ENCODE measurements at regions not wholly inside any gene's neighbourhood (a gene's known extent, or its start where the extent isn't known, plus 50 kb on each side); places are given as distances from the start of the nearest gene placed in this dataset.

DNA sequence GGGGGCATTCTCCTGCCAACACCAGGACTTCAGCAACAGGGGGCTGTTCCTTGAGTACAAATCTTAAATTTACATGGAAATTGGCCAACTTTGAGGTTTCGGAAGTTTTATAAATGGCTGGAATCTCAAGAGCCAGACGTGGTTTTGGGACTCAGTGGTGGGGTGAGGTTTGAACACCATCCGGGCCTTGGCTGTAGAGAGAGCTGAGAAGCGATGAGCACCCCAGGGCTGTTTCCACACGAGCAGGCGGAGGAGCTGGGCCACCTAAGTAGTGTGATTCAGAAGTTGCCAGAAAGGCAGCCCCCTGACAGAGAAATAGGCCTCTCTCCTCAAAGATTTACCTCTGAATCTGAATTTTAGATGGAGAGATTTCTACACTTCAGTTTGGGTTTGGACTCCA is 89.0 kb downstream of the FGF9 start:
- TF ChIP-seq, protein P1, sequence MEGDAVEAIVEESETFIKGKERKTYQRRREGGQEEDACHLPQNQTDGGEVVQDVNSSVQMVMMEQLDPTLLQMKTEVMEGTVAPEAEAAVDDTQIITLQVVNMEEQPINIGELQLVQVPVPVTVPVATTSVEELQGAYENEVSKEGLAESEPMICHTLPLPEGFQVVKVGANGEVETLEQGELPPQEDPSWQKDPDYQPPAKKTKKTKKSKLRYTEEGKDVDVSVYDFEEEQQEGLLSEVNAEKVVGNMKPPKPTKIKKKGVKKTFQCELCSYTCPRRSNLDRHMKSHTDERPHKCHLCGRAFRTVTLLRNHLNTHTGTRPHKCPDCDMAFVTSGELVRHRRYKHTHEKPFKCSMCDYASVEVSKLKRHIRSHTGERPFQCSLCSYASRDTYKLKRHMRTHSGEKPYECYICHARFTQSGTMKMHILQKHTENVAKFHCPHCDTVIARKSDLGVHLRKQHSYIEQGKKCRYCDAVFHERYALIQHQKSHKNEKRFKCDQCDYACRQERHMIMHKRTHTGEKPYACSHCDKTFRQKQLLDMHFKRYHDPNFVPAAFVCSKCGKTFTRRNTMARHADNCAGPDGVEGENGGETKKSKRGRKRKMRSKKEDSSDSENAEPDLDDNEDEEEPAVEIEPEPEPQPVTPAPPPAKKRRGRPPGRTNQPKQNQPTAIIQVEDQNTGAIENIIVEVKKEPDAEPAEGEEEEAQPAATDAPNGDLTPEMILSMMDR (conservative IDR thresholded peaks at IDR 0.05 in 1 of 2, IDR thresholded peaks at IDR 0.05 in 1 of 2; ENCODE audit: low read depth in 1 of 2, low read length in 2 of 2), result no peak
- no peak for TF ChIP-seq EZH2 (IDR thresholded peaks at IDR 0.05; ENCODE audit: low read length, missing control alignments)
- no peak for DNase-seq (ENCODE audit: low read depth in 2 of 2)

DNA sequence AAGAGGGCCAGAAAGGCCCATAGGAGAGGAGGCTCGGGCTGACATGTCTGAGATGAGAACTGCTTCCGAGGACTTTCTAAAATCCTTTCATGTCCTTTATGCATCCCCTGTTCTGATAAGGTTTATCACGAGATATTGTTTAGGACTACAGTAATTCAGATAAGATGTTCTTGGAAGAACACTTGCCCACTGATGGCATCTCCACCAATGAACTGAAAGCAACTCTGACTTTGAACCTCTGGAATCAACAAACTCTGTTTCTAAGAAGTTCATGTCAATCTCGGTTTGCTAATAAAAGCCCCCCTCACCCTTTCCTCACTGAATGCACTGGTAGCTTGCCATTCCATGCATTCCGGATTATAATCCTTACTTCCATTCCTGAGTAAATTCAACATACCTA is 90.9 kb downstream of the FGF9 start:
- Histone ChIP-seq H3K4me1 (ENCODE audit: control insufficient read depth, extremely low read depth, insufficient read depth, low read length) (no peaks in the 10 kb centered on the region), H3K9ac (ENCODE audit: insufficient read depth, low read length) (no peak overlapping the region), H3K4me3 (replicated peaks in 1 of 4; ENCODE audit: control extremely low read depth in 1 of 4, insufficient read depth in 1 of 4, low read depth in 3 of 4, low read length in 4 of 4) (no peak overlapping the region), H3K79me2 (ENCODE audit: control insufficient read depth, insufficient read depth, low read length) (no peaks in the 10 kb centered on the region), H4K20me1 (ENCODE audit: control insufficient read depth, extremely low read depth, insufficient read depth, low read length) (no peaks in the 10 kb centered on the region), H3K36me3 (ENCODE audit: control insufficient read depth, insufficient read depth, low read length) (no peaks in the 10 kb centered on the region), H2AFZ (ENCODE audit: low read length) (no peak overlapping the region), H3K9me3 (ENCODE audit: control insufficient read depth, insufficient read depth, low read depth, low read length) (no peaks in the 10 kb centered on the region), H3K27ac (ENCODE audit: insufficient read depth, low read length) (no peak overlapping the region), H3K4me2 (ENCODE audit: extremely low read depth, insufficient read depth, low read length) (no peak overlapping the region), H3K27me3 (ENCODE audit: control insufficient read depth, insufficient read depth, low read length) (no peaks in the 10 kb centered on the region)
- no peak for TF ChIP-seq EZH2 (IDR thresholded peaks at IDR 0.05; ENCODE audit: low read length, missing control alignments)
- TF ChIP-seq, protein P1 (conservative IDR thresholded peaks at IDR 0.05 in 1 of 2, IDR thresholded peaks at IDR 0.05 in 1 of 2; ENCODE audit: low read depth in 1 of 2, low read length in 2 of 2), result no peak
- DNase-seq (ENCODE audit: low read depth in 2 of 2), result no peak

More for the DNA sequence above, 89.0 kb downstream of the FGF9 start:
- Histone ChIP-seq H3K27me3 (ENCODE audit: control insufficient read depth, insufficient read depth, low read length) (no peaks in the 10 kb centered on the region), H3K27ac (ENCODE audit: insufficient read depth, low read length) (no peak overlapping the region), H3K36me3 (ENCODE audit: control insufficient read depth, insufficient read depth, low read length) (no peaks in the 10 kb centered on the region), H2AFZ (ENCODE audit: low read length) (no peak overlapping the region), H4K20me1 (ENCODE audit: control insufficient read depth, extremely low read depth, insufficient read depth, low read length) (no peaks in the 10 kb centered on the region), H3K9ac (ENCODE audit: insufficient read depth, low read length) (no peak overlapping the region), H3K79me2 (ENCODE audit: control insufficient read depth, insufficient read depth, low read length) (no peaks in the 10 kb centered on the region), H3K4me2 (ENCODE audit: extremely low read depth, insufficient read depth, low read length) (no peak overlapping the region), H3K4me1 (ENCODE audit: control insufficient read depth, extremely low read depth, insufficient read depth, low read length) (no peaks in the 10 kb centered on the region), H3K4me3 (replicated peaks in 1 of 4; ENCODE audit: control extremely low read depth in 1 of 4, insufficient read depth in 1 of 4, low read depth in 3 of 4, low read length in 4 of 4) (no peak overlapping the region), H3K9me3 (ENCODE audit: control insufficient read depth, insufficient read depth, low read depth, low read length) (no peaks in the 10 kb centered on the region)

DNA sequence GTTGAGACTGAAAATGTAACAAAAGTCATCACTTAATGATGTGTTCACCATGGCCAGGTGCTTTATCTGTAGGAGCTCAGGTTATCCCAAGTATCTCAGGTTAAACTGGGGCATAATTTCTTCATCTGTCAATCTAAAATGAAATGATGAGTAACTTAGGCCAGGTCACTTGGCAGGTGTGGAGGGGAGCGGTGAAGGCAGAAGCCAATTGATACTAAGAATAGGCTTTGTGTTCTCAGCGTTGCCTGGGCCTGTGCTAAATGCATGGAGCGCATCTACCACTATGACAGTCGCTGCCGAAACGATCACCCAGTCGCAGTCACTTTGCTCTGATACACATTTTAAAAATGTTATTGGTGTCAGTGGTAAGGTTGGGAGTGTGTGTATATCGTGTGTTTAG is 91.6 kb downstream of the FGF9 start:
- H3K4me2 ChIP-seq (ENCODE audit: extremely low read depth, insufficient read depth, low read length), result no peak overlapping the region
- no peaks in the 10 kb centered on the region for H4K20me1 ChIP-seq (ENCODE audit: control insufficient read depth, extremely low read depth, insufficient read depth, low read length)
- H3K36me3 ChIP-seq (ENCODE audit: control insufficient read depth, insufficient read depth, low read length), result no peaks in the 10 kb centered on the region
- DNase-seq (ENCODE audit: low read depth in 2 of 2), result no peak
- no peaks in the 10 kb centered on the region for H3K79me2 ChIP-seq (ENCODE audit: control insufficient read depth, insufficient read depth, low read length)
- H3K9me3 ChIP-seq (ENCODE audit: control insufficient read depth, insufficient read depth, low read depth, low read length), result no peaks in the 10 kb centered on the region
- H3K4me1 ChIP-seq (ENCODE audit: control insufficient read depth, extremely low read depth, insufficient read depth, low read length), result no peaks in the 10 kb centered on the region
- no peak overlapping the region for H2AFZ ChIP-seq (ENCODE audit: low read length)
- no peak overlapping the region for H3K9ac ChIP-seq (ENCODE audit: insufficient read depth, low read length)
- H3K27ac ChIP-seq (ENCODE audit: insufficient read depth, low read length), result no peak overlapping the region
- no peak overlapping the region for H3K4me3 ChIP-seq (replicated peaks in 1 of 4; ENCODE audit: control extremely low read depth in 1 of 4, insufficient read depth in 1 of 4, low read depth in 3 of 4, low read length in 4 of 4)
- no peaks in the 10 kb centered on the region for H3K27me3 ChIP-seq (ENCODE audit: control insufficient read depth, insufficient read depth, low read length)
- TF ChIP-seq, protein P1 (conservative IDR thresholded peaks at IDR 0.05 in 1 of 2, IDR thresholded peaks at IDR 0.05 in 1 of 2; ENCODE audit: low read depth in 1 of 2, low read length in 2 of 2), result no peak
- no peak for TF ChIP-seq EZH2 (IDR thresholded peaks at IDR 0.05; ENCODE audit: low read length, missing control alignments)
